Liver (tissue), 8 donors: ENCODE measurements at regions not wholly inside any gene's neighbourhood (a gene's known extent, or its start where the extent isn't known, plus 50 kb on each side); places are given as distances from the start of the nearest gene placed in this dataset.

Experiments
- DNase-seq: peaks from one replicate; pipeline ENCODE4 v3.0.0-alpha.2; 2017; ENCODE audit warnings: low spot score
- H3K27ac ChIP-seq, 2 donors: one replicate each; pipeline ENCODE4 v1.7.0; 2013; ENCODE audit warnings: inconsistent platforms in 2 of 2, low read length in 2 of 2, control low read depth in 1 of 2, low read depth in 1 of 2, mild to moderate bottlenecking in 1 of 2
- H3K27me3 ChIP-seq, 4 donors: one replicate each; pipeline versions ENCODE4 v1.6.1 to v1.7.0; 2013; ENCODE audit warnings: low read length in 3 of 4, inconsistent platforms in 1 of 4, mild to moderate bottlenecking in 1 of 4, moderate library complexity in 1 of 4; ENCODE audit not compliant: control insufficient read depth in 4 of 4, insufficient read depth in 4 of 4
- H3K36me3 ChIP-seq, 4 donors: one replicate each; pipeline versions ENCODE4 v1.6.1 to v1.7.0; 2013; ENCODE audit warnings: low read length in 3 of 4, mild to moderate bottlenecking in 3 of 4, low read depth in 1 of 4, moderate library complexity in 1 of 4; ENCODE audit not compliant: control insufficient read depth in 4 of 4, insufficient read depth in 3 of 4
- H3K4me1 ChIP-seq, 4 donors: one replicate each; pipeline versions ENCODE4 v1.6.1 to v1.7.0; 2013; ENCODE audit warnings: low read length in 3 of 4, mild to moderate bottlenecking in 3 of 4, moderate library complexity in 1 of 4; ENCODE audit not compliant: control insufficient read depth in 4 of 4, insufficient read depth in 4 of 4
- H3K4me3 ChIP-seq, 3 donors: one replicate each; pipeline versions ENCODE4 v1.6.1 to v1.7.0; 2013; ENCODE audit warnings: low read length in 3 of 3, control low read depth in 1 of 3, low read depth in 1 of 3, mild to moderate bottlenecking in 1 of 3
- H3K9ac ChIP-seq, 2 donors: one replicate each; pipeline ENCODE4 v1.7.0; 2013; ENCODE audit warnings: low read length in 2 of 2, mild to moderate bottlenecking in 2 of 2, moderate library complexity in 2 of 2, control low read depth in 1 of 2, low read depth in 1 of 2
- H3K9me3 ChIP-seq, 4 donors: one replicate each; pipeline versions ENCODE4 v1.6.1 to v1.7.0; 2013; ENCODE audit warnings: low read length in 3 of 4; ENCODE audit not compliant: control insufficient read depth in 4 of 4
- ATF3 ChIP-seq: IDR thresholded peaks from 2 replicates; pipeline ENCODE4 v1.6.1; 2016; ENCODE audit warnings: antibody characterized with exemption
- CTCF ChIP-seq: fragments of 150-350 bp; IDR thresholded peaks from 2 replicates; pipeline ENCODE4 v1.5.1; 2017; ENCODE audit warnings: improper control_type of control experiment, low read depth, low read length; ENCODE audit not compliant: missing input control
- HNF4G ChIP-seq: IDR thresholded peaks from 2 replicates; pipeline ENCODE4 v1.6.1; 2016; ENCODE audit warnings: antibody characterized with exemption
- JUND ChIP-seq, 2 donors: IDR thresholded peaks; 2 replicates each; pipeline ENCODE4 v1.6.1; 2016; ENCODE audit warnings: antibody characterized with exemption in 2 of 2
- NR2F2 ChIP-seq: IDR thresholded peaks from 2 replicates; pipeline ENCODE4 v1.6.1; 2016; ENCODE audit warnings: antibody characterized with exemption
- RAD21 ChIP-seq, 2 donors: IDR thresholded peaks; 2 replicates each; pipeline ENCODE4 v1.6.1; 2016; ENCODE audit warnings: antibody characterized with exemption in 2 of 2, mild to moderate bottlenecking in 2 of 2
- REST ChIP-seq: IDR thresholded peaks from 2 replicates; pipeline ENCODE4 v1.6.1; 2016; ENCODE audit warnings: antibody characterized with exemption, mild to moderate bottlenecking
- YY1 ChIP-seq: IDR thresholded peaks from 2 replicates; pipeline ENCODE4 v1.6.1; 2016; ENCODE audit warnings: antibody characterized with exemption, mild to moderate bottlenecking
- ZBTB33 ChIP-seq: IDR thresholded peaks from 2 replicates; pipeline ENCODE4 v1.6.1; 2016; ENCODE audit warnings: antibody characterized with exemption
- WGBS: extraction: QIAGEN DNeasy Blood & Tissue Kit; methylation state at CpG from one replicate; pipeline ENCODE4 v1.1.7; 2013; 5-methylcytosine and 5-hydroxymethylcytosine counted together
- donor health status: healthy.
- donor health status: healthy.
- donor health status: healthy.
- donor health status: healthy.
- donor health status: healthy.

- no peak for TF ChIP-seq NR2F2
- TF ChIP-seq HNF4G, result no peak
- TF ChIP-seq ZBTB33, result no peak
- no peak for TF ChIP-seq ATF3
- TF ChIP-seq YY1, result no peak
- no peak for TF ChIP-seq RAD21 (IDR thresholded peaks at IDR 0.05)
- TF ChIP-seq CTCF, result no peak
- no peak for TF ChIP-seq REST
- Histone ChIP-seq H3K9me3 (no peaks in the 10 kb centered on the region), H3K27me3 (no peaks in the 10 kb centered on the region), H3K4me3 (no peak overlapping the region), H3K9ac (no peak overlapping the region), H3K36me3 (no peaks in the 10 kb centered on the region), H3K27ac (no peak overlapping the region), H3K4me1 (no peaks in the 10 kb centered on the region)
- no peak for DNase-seq
- WGBS, result 64% methylated on average over 2 of the region's 2 CpGs
These were observed 388.5 kb downstream of the ENC1 start for GRCh38 chr5:74252044-74252443.

- Histone ChIP-seq H3K9ac (no peak overlapping the region), H3K4me1 (no peaks in the 10 kb centered on the region), H3K27me3 (no peaks in the 10 kb centered on the region), H3K4me3 (no peak overlapping the region), H3K36me3 (no peaks in the 10 kb centered on the region), H3K9me3 (no peaks in the 10 kb centered on the region), H3K27ac (no peak overlapping the region)
- no peak for TF ChIP-seq RAD21 (IDR thresholded peaks at IDR 0.05)
- TF ChIP-seq ZBTB33, result no peak
- no peak for TF ChIP-seq JUND (IDR thresholded peaks at IDR 0.05)
- 81% methylated on average over 9 of the region's 9 CpGs for WGBS
- DNase-seq, result no peak
These were observed 389.1 kb downstream of the ENC1 start for GRCh38 chr5:74251141-74252035.
